OCI-LY1 (cell line): ENCODE measurements at regions not wholly inside any gene's neighbourhood (a gene's known extent, or its start where the extent isn't known, plus 50 kb on each side); places are given as distances from the start of the nearest gene placed in this dataset.

Experiments used
- H2AFZ ChIP-seq: fragments of 200-600 bp; sonication (generic), shearing (Covaris generic); 2 replicates; pipeline ENCODE4 v1.6.0; 2014; ENCODE audit warnings: antibody characterized with exemption, mild to moderate bottlenecking, low read length
- H3F3A ChIP-seq: fragments of 200-600 bp; sonication (generic), shearing (Covaris generic); 2 replicates; pipeline ENCODE4 v1.6.0; 2014; ENCODE audit warnings: mild to moderate bottlenecking, antibody characterized with exemption, low read length, moderate library complexity; ENCODE audit not compliant: insufficient read depth
- H3K27ac ChIP-seq: fragments of 200-600 bp; sonication (generic); 2 replicates; pipeline ENCODE4 v1.5.1; 2014; ENCODE audit warnings: low read length, mixed run types, mild to moderate bottlenecking, low read depth; ENCODE audit not compliant: poor library complexity, severe bottlenecking
- H3K27me3 ChIP-seq: fragments of 200-600 bp; sonication (generic); 2 replicates; pipeline ENCODE4 v1.6.0; 2014; ENCODE audit warnings: antibody characterized with exemption, mild to moderate bottlenecking, low read length, moderate library complexity; ENCODE audit not compliant: insufficient read depth
- H3K36me3 ChIP-seq: fragments of 200-600 bp; sonication (generic); 2 replicates; pipeline ENCODE4 v1.6.1; 2014; ENCODE audit warnings: mild to moderate bottlenecking, antibody characterized with exemption, low read length, moderate library complexity, mixed read lengths; ENCODE audit not compliant: insufficient read depth
- H3K4me1 ChIP-seq: fragments of 200-600 bp; sonication (generic); 2 replicates; pipeline ENCODE4 v1.5.1; 2014; ENCODE audit warnings: mild to moderate bottlenecking, low read length, moderate library complexity; ENCODE audit not compliant: insufficient read depth, severe bottlenecking
- H3K4me2 ChIP-seq: fragments of 200-600 bp; sonication (generic), shearing (Covaris generic); 2 replicates; pipeline ENCODE4 v1.6.1; 2014; ENCODE audit warnings: low read length
- H3K4me3 ChIP-seq: fragments of 200-600 bp; sonication (generic); 2 replicates; pipeline ENCODE4 v1.5.1; 2014; ENCODE audit warnings: low read length, low read depth, mild to moderate bottlenecking, mixed read lengths; ENCODE audit not compliant: poor library complexity, severe bottlenecking
- H3K79me2 ChIP-seq: fragments of 200-600 bp; shearing (Covaris generic); 2 replicates; pipeline ENCODE4 v1.6.1; 2016; ENCODE audit warnings: mixed run types, low read length, mixed read lengths; ENCODE audit not compliant: insufficient read depth
- H3K9ac ChIP-seq: fragments of 200-600 bp; sonication (generic), shearing (Covaris generic); 2 replicates; pipeline ENCODE4 v1.6.1; 2014; ENCODE audit warnings: mild to moderate bottlenecking, low read length, mixed read lengths
- H3K9me2 ChIP-seq: fragments of 200-600 bp; sonication (generic), shearing (Covaris generic); 2 replicates; pipeline ENCODE4 v1.6.1; 2014; ENCODE audit warnings: low read depth, mild to moderate bottlenecking, low read length, mixed read lengths
- H3K9me3 ChIP-seq: fragments of 200-600 bp; shearing (Covaris generic); 2 replicates; pipeline ENCODE4 v1.6.1; 2014; ENCODE audit warnings: low read length, mixed read lengths
- H4K20me1 ChIP-seq: fragments of 200-600 bp; sonication (generic), shearing (Covaris generic); 2 replicates; pipeline ENCODE4 v1.6.0; 2016; ENCODE audit warnings: mild to moderate bottlenecking, low read length; ENCODE audit not compliant: insufficient read depth
- CTCF ChIP-seq: fragments of 200-600 bp; sonication (generic), shearing (Covaris generic); IDR thresholded peaks from 2 replicates; pipeline ENCODE4 v1.5.1; 2017; ENCODE audit warnings: mild to moderate bottlenecking, antibody characterized with exemption, low read length, moderate library complexity, mixed read lengths
- EZH2 ChIP-seq: fragments of 200-600 bp; sonication (generic), shearing (Covaris generic); IDR thresholded peaks from 2 replicates; pipeline ENCODE4 v1.8.0; 2017; ENCODE audit warnings: borderline replicate concordance, mixed run types, mild to moderate bottlenecking, antibody characterized with exemption, low read length, moderate library complexity, mixed read lengths

- H2AFZ ChIP-seq = no peak overlapping the region
- no peaks in the 10 kb centered on the region for H3F3A ChIP-seq
- H4K20me1 ChIP-seq = no peaks in the 10 kb centered on the region
- H3K9me2 ChIP-seq = no peaks in the 10 kb centered on the region
- H3K9ac ChIP-seq = no peak overlapping the region
- no peaks in the 10 kb centered on the region for H3K79me2 ChIP-seq
- no peaks in the 10 kb centered on the region for H3K27me3 ChIP-seq
- H3K4me3 ChIP-seq = no peak overlapping the region
- no peaks in the 10 kb centered on the region for H3K36me3 ChIP-seq
- H3K4me2 ChIP-seq = no peak overlapping the region
- H3K27ac ChIP-seq = no peak overlapping the region
- TF ChIP-seq CTCF (no peak), EZH2 (no peak)
- H3K4me1 ChIP-seq = no peaks in the 10 kb centered on the region
- no peaks in the 10 kb centered on the region for H3K9me3 ChIP-seq
These were observed 466.2 kb upstream of the ADAMTS9 start for GRCh38 chr3:65153850-65154512.

GRCh38 chr3:65151666-65152065 is 463.9 kb upstream of the ADAMTS9 start:
- Histone ChIP-seq H3K4me2 (no peak overlapping the region), H3K4me1 (no peaks in the 10 kb centered on the region), H3K9me2 (no peaks in the 10 kb centered on the region), H3K9me3 (no peaks in the 10 kb centered on the region), H3K9ac (no peak overlapping the region), H3K4me3 (no peak overlapping the region), H3K36me3 (no peaks in the 10 kb centered on the region), H3K27ac (no peak overlapping the region), H3K27me3 (no peaks in the 10 kb centered on the region), H3K79me2 (no peaks in the 10 kb centered on the region), H4K20me1 (no peaks in the 10 kb centered on the region), H3F3A (no peaks in the 10 kb centered on the region), H2AFZ (no peak overlapping the region)
- TF ChIP-seq CTCF (no peak), EZH2 (no peak)

- Histone ChIP-seq H4K20me1 (no peaks in the 10 kb centered on the region), H3K4me3 (no peak overlapping the region), H3K4me1 (no peaks in the 10 kb centered on the region), H3F3A (no peaks in the 10 kb centered on the region), H3K4me2 (no peak overlapping the region), H3K9me2 (no peaks in the 10 kb centered on the region), H3K9me3 (no peaks in the 10 kb centered on the region), H3K36me3 (no peaks in the 10 kb centered on the region), H3K27me3 (no peaks in the 10 kb centered on the region), H3K79me2 (no peaks in the 10 kb centered on the region), H3K27ac (no peak overlapping the region), H3K9ac (no peak overlapping the region), H2AFZ (no peak overlapping the region)
- TF ChIP-seq CTCF (no peak), EZH2 (no peak)
These were observed 462.1 kb upstream of the ADAMTS9 start for GRCh38 chr3:65149877-65150276.
